HUES48 (cell line): ENCODE measurements at regions not wholly inside any gene's neighbourhood (a gene's known extent, or its start where the extent isn't known, plus 50 kb on each side); places are given as distances from the start of the nearest gene placed in this dataset.

Experiments used
- H3K27ac ChIP-seq: one replicate; pipeline ENCODE4 v1.7.0; 2013; ENCODE audit warnings: low read depth, low read length, inconsistent platforms
- H3K27me3 ChIP-seq: 2 replicates; pipeline ENCODE4 v1.6.1; 2013; ENCODE audit warnings: mild to moderate bottlenecking, low read length; ENCODE audit not compliant: control insufficient read depth, insufficient read depth
- H3K36me3 ChIP-seq: 2 replicates; pipeline ENCODE4 v1.6.1; 2013; ENCODE audit warnings: low read length; ENCODE audit not compliant: control insufficient read depth, insufficient read depth
- H3K4me1 ChIP-seq: 2 replicates; pipeline ENCODE4 v1.6.1; 2013; ENCODE audit warnings: mild to moderate bottlenecking, low read length; ENCODE audit not compliant: control insufficient read depth, insufficient read depth
- H3K4me3 ChIP-seq: 2 replicates; pipeline ENCODE4 v1.5.1; 2013; ENCODE audit warnings: mild to moderate bottlenecking, low read depth, low read length
- H3K9ac ChIP-seq: 2 replicates; pipeline ENCODE4 v1.6.1; 2013; ENCODE audit warnings: mild to moderate bottlenecking, low read depth, low read length, moderate library complexity
- H3K9me3 ChIP-seq: 2 replicates; pipeline ENCODE4 v1.6.1; 2013; ENCODE audit warnings: low read length; ENCODE audit not compliant: control insufficient read depth, insufficient read depth

DNA sequence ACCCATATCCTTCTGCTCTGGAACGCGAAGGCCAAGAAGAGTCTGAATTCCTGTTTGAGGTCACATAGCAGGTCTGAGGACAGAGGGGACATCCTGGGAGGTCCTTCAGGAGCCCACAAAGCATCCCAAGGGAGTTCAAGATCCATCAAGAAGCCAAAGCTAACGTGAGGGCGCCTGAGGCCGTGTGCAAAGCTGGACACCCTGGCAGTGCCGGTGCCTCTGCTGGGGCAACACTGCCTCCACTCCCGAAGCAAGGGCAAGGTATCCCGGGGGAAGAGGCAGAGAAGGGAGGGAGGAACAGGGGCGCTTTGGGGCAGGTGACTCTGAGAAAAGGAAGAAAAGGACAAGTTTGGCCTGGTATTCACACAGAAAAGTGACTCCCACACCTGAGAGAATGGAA is 50.3 kb upstream of the CDON start:
- H3K4me1 ChIP-seq = no peaks in the 10 kb centered on the region
- H3K9ac ChIP-seq = no peak overlapping the region
- no peak overlapping the region for H3K4me3 ChIP-seq
- H3K9me3 ChIP-seq = no peaks in the 10 kb centered on the region
- no peaks in the 10 kb centered on the region for H3K27me3 ChIP-seq
- H3K36me3 ChIP-seq = no peaks in the 10 kb centered on the region
- no peak overlapping the region for H3K27ac ChIP-seq

DNA sequence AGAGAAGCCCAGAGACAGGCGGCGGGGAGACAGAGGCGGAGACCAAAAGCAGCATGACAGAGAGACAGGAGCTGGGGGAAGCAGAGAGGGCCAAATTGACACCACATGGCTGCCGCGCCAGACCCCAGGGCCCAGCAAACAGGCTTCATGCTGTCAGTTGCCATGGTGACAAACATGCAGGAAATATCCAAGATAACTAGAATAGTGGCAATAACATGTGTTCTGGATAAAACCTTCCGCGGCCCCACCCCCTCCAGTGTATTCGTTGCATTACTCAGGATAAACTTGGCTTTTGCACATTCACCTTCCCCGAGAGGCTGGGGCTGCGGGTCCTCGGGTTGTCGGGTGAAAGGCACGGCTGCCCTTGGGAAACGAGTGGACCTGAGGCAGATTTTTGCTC is 49.9 kb upstream of the CDON start:
- Histone ChIP-seq H3K36me3 (no peaks in the 10 kb centered on the region), H3K9me3 (no peaks in the 10 kb centered on the region), H3K27me3 (no peaks in the 10 kb centered on the region), H3K9ac (no peak overlapping the region), H3K27ac (no peak overlapping the region), H3K4me3 (no peak overlapping the region), H3K4me1 (no peaks in the 10 kb centered on the region)
